Endothelial cell of umbilical vein (primary cell): ENCODE measurements at regions not wholly inside any gene's neighbourhood (a gene's known extent, or its start where the extent isn't known, plus 50 kb on each side); places are given as distances from the start of the nearest gene placed in this dataset.
A peak's percentile ranks its signal among the peaks of the same experiment; 100 is the strongest.

ENCODE experiments used
- BruUV-seq: library from RNA; stranded (reverse); fragments of 400-500 nt; replicated peaks from 2 replicates; lab custom pipeline; 2021; lab: Mats Ljungman, UMichigan
- CTCF ChIA-PET: fragments of 300-600, 350-600 bp; sonication (Branson Sonifier 250); formaldehyde crosslinking; loops from one replicate; lab custom pipeline; 2021; ENCODE audit warnings: antibody characterized with exemption, inconsistent platforms; lab: Charles Lee
- POLR2A ChIA-PET: fragments of 300-600, 350-600 bp; sonication (Branson Sonifier 250); formaldehyde crosslinking; loops from one replicate; lab custom pipeline; 2021; ENCODE audit warnings: antibody characterized with exemption, inconsistent platforms; lab: Charles Lee
- DNase-seq: peaks from one replicate; pipeline ENCODE4 v3.0.0-alpha.2; 2011; ENCODE audit warnings: low read depth, low spot score
- FAIRE-seq: peaks from 2 replicates; lab custom pipeline; 2011; peaks lifted over from hg19 to GRCh38; lab: Jason Lieb, UNC
- H2AFZ ChIP-seq: 2 replicates; pipeline ENCODE4 v1.6.0; 2012; ENCODE audit warnings: low read depth, low read length, control low read depth, inconsistent platforms
- H3K27ac ChIP-seq: 2 replicates; pipeline ENCODE4 v1.5.1; 2011; ENCODE audit warnings: low read depth, mild to moderate bottlenecking, control low read depth, low read length, moderate library complexity; ENCODE audit not compliant: insufficient read depth
- H3K27me3 ChIP-seq, 2 experiments: 2 replicates each; pipeline versions ENCODE4 v1.6.0 to v1.6.1; 2011; ENCODE audit warnings: low read length in 2 of 2, mixed read lengths in 1 of 2; ENCODE audit not compliant: control insufficient read depth in 2 of 2, insufficient read depth in 2 of 2
- H3K36me3 ChIP-seq, 2 experiments: 2 replicates in 1 of 2; 3 replicates in 1 of 2; pipeline ENCODE4 v1.5.1; 2011; ENCODE audit warnings: low read length in 2 of 2, mild to moderate bottlenecking in 1 of 2, moderate library complexity in 1 of 2; ENCODE audit not compliant: control insufficient read depth in 2 of 2, insufficient read depth in 2 of 2; ENCODE audit errors: extremely low read depth in 1 of 2
- H3K4me1 ChIP-seq: 3 replicates; pipeline ENCODE4 v1.5.1; 2011; ENCODE audit warnings: mild to moderate bottlenecking, low read length; ENCODE audit not compliant: control insufficient read depth, insufficient read depth; ENCODE audit errors: extremely low read depth
- H3K4me2 ChIP-seq: 2 replicates; pipeline ENCODE4 v1.6.1; 2011; ENCODE audit warnings: low read length, control low read depth, mixed read lengths; ENCODE audit not compliant: insufficient read depth
- H3K4me3 ChIP-seq, 3 experiments: fragments of 200-600 bp in 1 of 3; sonication (generic), shearing (Covaris generic) in 1 of 3; replicated peaks in 1 of 3; 2 replicates each; pipeline ENCODE4 v1.5.1; 2011 to 2016; ENCODE audit warnings: control low read depth in 3 of 3, low read length in 3 of 3, mild to moderate bottlenecking in 2 of 3, inconsistent platforms in 1 of 3, low read depth in 1 of 3, moderate library complexity in 1 of 3; ENCODE audit not compliant: insufficient read depth in 1 of 3
- H3K79me2 ChIP-seq: 2 replicates; pipeline ENCODE4 v1.6.0; 2012; ENCODE audit warnings: low read length, inconsistent platforms; ENCODE audit not compliant: control insufficient read depth, insufficient read depth
- H3K9ac ChIP-seq: replicated peaks from 2 replicates; pipeline ENCODE3; 2011; ENCODE audit warnings: low read length, control low read depth; ENCODE audit not compliant: insufficient read depth; ENCODE audit errors: extremely low read depth
- H3K9me1 ChIP-seq: replicated peaks from 3 replicates; pipeline ENCODE4 v1.6.0; 2011; ENCODE audit warnings: mild to moderate bottlenecking, low read length; ENCODE audit not compliant: control insufficient read depth, insufficient read depth; ENCODE audit errors: extremely low read depth
- H3K9me3 ChIP-seq: replicated peaks from 2 replicates; pipeline ENCODE4 v1.5.1; 2012; ENCODE audit warnings: low read length, inconsistent platforms; ENCODE audit not compliant: control insufficient read depth, insufficient read depth
- H4K20me1 ChIP-seq: replicated peaks from 2 replicates; pipeline ENCODE3; 2011; ENCODE audit warnings: mild to moderate bottlenecking, low read length; ENCODE audit not compliant: control insufficient read depth, insufficient read depth; ENCODE audit errors: extremely low read depth
- CTCF ChIP-seq, 2 donors: IDR thresholded peaks; 1 replicate in 1 of 2; 2 replicates in 1 of 2; pipeline ENCODE4 v1.5.1; 2011; ENCODE audit warnings: low read length in 2 of 2, mild to moderate bottlenecking in 2 of 2, moderate library complexity in 2 of 2, control low read depth in 1 of 2, inconsistent platforms in 1 of 2, low read depth in 1 of 2; ENCODE audit not compliant: insufficient read depth in 1 of 2; ENCODE audit errors: extremely low read depth in 1 of 2
- EZH2 ChIP-seq: IDR thresholded peaks from 2 replicates; pipeline ENCODE4 v1.6.1; 2012; ENCODE audit warnings: borderline replicate concordance, low read depth, mild to moderate bottlenecking, moderate library complexity, low read length, inconsistent platforms; ENCODE audit not compliant: severe bottlenecking
- FOS ChIP-seq: IDR thresholded peaks from 2 replicates; pipeline ENCODE4 v1.6.1; 2011; ENCODE audit warnings: mild to moderate bottlenecking, low read length, moderate library complexity, borderline replicate concordance; ENCODE audit not compliant: insufficient read depth
- GATA2 ChIP-seq: IDR thresholded peaks from 2 replicates; pipeline ENCODE4 v1.7.0; 2011; ENCODE audit warnings: low read depth, mild to moderate bottlenecking, moderate library complexity, mixed read lengths, low read length; ENCODE audit not compliant: insufficient read length, insufficient read depth
- JUN ChIP-seq: IDR thresholded peaks from 2 replicates; pipeline ENCODE4 v1.6.1; 2011; ENCODE audit warnings: borderline replicate concordance, low read depth; ENCODE audit not compliant: insufficient read length, insufficient read depth
- MYC ChIP-seq: IDR thresholded peaks from one replicate; pipeline ENCODE4 v1.6.1; 2011; ENCODE audit warnings: mild to moderate bottlenecking, low read depth, low read length
- POLR2A ChIP-seq: IDR thresholded peaks from 2 replicates; pipeline ENCODE4 v1.6.1; 2012; ENCODE audit warnings: low read depth, mild to moderate bottlenecking, control low read depth, low read length
- POLR2AphosphoS5 ChIP-seq: IDR thresholded peaks from 2 replicates; pipeline ENCODE4 v1.6.1; 2012; ENCODE audit warnings: low read depth, mild to moderate bottlenecking, control low read depth, low read length, moderate library complexity; ENCODE audit not compliant: insufficient read depth
- dilution Hi-C: fragments of 300-500 bp; cut with MboI; formaldehyde crosslinking; loops from one replicate; pipeline ENCODE4 v1.15.0; 2019; ENCODE audit warnings: low sequenced_read_pairs; ENCODE audit not compliant: extremely low pct_ligation_motif_present
- intact Hi-C: fragments of 100-400 bp; cut with micrococcal nuclease; formaldehyde crosslinking; loops from one replicate; pipeline ENCODE4 v1.10.0; 2022
- TF ChIP-seq, protein P1 (sequence below): IDR thresholded peaks from 2 replicates; pipeline ENCODE4 v1.6.1; 2011; ENCODE audit not compliant: insufficient read depth, insufficient read length

- Histone ChIP-seq H3K9ac (no peak overlapping the region), H3K36me3 (no peaks in the 10 kb centered on the region), H2AFZ (no peak overlapping the region), H3K4me3 (no peak overlapping the region), H3K27ac (no peak overlapping the region), H3K4me1 (peaks cover 28% of the 10 kb centered on the region), H4K20me1 (no peaks in the 10 kb centered on the region), H3K9me3 (no peaks in the 10 kb centered on the region), H3K79me2 (no peaks in the 10 kb centered on the region), H3K27me3 (no peaks in the 10 kb centered on the region), H3K9me1 (no peaks in the 10 kb centered on the region), H3K4me2 (no peak overlapping the region)
- ChIA-PET POLR2A (no interaction called here), CTCF (interaction anchor here (0.6 to 5.6 kb wide), 25 partner anchors 8 to 1026 kb away, joined by 3 to 44 read pairs (median 6); partner anchors contain the start of gene ZNF438)
- intact Hi-C loops (no loop called here), dilution Hi-C loops (no loop called here)
- no TSS peak for BruUV-seq
- FAIRE-seq (peak; percentile 24), DNase-seq (no peak)
- no peak for TF ChIP-seq POLR2AphosphoS5
- no peak for TF ChIP-seq EZH2
- no peak for TF ChIP-seq GATA2
- no peak for TF ChIP-seq CTCF (IDR thresholded peaks at IDR 0.05; ENCODE audit: extremely low read depth in 1 of 2, insufficient read depth in 1 of 2, low read depth in 1 of 2, low read length in 2 of 2)
- no peak for TF ChIP-seq POLR2A
- no peak for TF ChIP-seq JUN
- TF ChIP-seq, protein P1, sequence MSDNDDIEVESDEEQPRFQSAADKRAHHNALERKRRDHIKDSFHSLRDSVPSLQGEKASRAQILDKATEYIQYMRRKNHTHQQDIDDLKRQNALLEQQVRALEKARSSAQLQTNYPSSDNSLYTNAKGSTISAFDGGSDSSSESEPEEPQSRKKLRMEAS, result no peak
- no peak for TF ChIP-seq FOS
- no peak for TF ChIP-seq MYC
These were observed 153.2 kb upstream of the LYZL2 start for GRCh38 chr10:30782537-30783461.
